SK-N-SH (cell line): ENCODE measurements at regions not wholly inside any gene's neighbourhood (a gene's known extent, or its start where the extent isn't known, plus 50 kb on each side); places are given as distances from the start of the nearest gene placed in this dataset.

ENCODE experiments used
- CTCF ChIA-PET: fragments of 300-600, 350-600 bp; formaldehyde crosslinking; extraction: SDS; loops from one replicate; lab custom pipeline; 2021; lab: Yijun Ruan, JAX
- POLR2A ChIA-PET: fragments of 350-600 bp; sonication (Branson Sonifier 250); formaldehyde crosslinking; extraction: SDS; loops from one replicate; lab custom pipeline; 2020; ENCODE audit warnings: antibody characterized with exemption, inconsistent platforms; lab: Yijun Ruan, JAX
- DNase-seq: peaks from one replicate; pipeline ENCODE4 v3.0.0; 2012
- H2AFZ ChIP-seq: fragments of 200-600 bp; sonication (generic); 2 replicates; pipeline ENCODE4 v1.8.1; 2016; ENCODE audit warnings: antibody characterized with exemption, mild to moderate bottlenecking, low read depth
- H3F3A ChIP-seq: fragments of 200-600 bp; sonication (generic); replicated peaks from 2 replicates; pipeline ENCODE3; 2016; ENCODE audit warnings: antibody characterized with exemption, mild to moderate bottlenecking; ENCODE audit not compliant: insufficient read depth
- H3K27ac ChIP-seq, 2 experiments: fragments of 200-500 bp in 1 of 2; fragments of 200-600 bp in 1 of 2; sonication (Bioruptor generic) in 1 of 2; sonication (generic), shearing (Covaris generic) in 1 of 2; 2 replicates each; pipeline versions ENCODE4 v1.5.1 to v1.6.1; 2014 to 2016; ENCODE audit warnings: low read depth in 2 of 2, inconsistent platforms in 1 of 2, low read length in 1 of 2, mild to moderate bottlenecking in 1 of 2, mixed read lengths in 1 of 2
- H3K27me3 ChIP-seq: fragments of 200-600 bp; sonication (generic), shearing (Covaris generic); 2 replicates; pipeline ENCODE4 v1.6.1; 2016; ENCODE audit warnings: mixed run types; ENCODE audit not compliant: insufficient read depth
- H3K36me3 ChIP-seq, 2 experiments: fragments of 200-500 bp in 1 of 2; fragments of 200-600 bp in 1 of 2; sonication (Bioruptor generic) in 1 of 2; sonication (generic) in 1 of 2; replicated peaks in 1 of 2; 2 replicates each; pipeline versions ENCODE3 to v1.5.1; 2014 to 2016; ENCODE audit warnings: low read length in 1 of 2, mild to moderate bottlenecking in 1 of 2; ENCODE audit not compliant: insufficient read depth in 2 of 2, control insufficient read depth in 1 of 2
- H3K4me1 ChIP-seq, 2 experiments: fragments of 200-500 bp in 1 of 2; fragments of 200-600 bp in 1 of 2; sonication (Bioruptor generic) in 1 of 2; sonication (generic), shearing (Covaris generic) in 1 of 2; 2 replicates each; pipeline versions ENCODE4 v1.5.1 to v1.6.1; 2014 to 2016; ENCODE audit warnings: low read depth in 1 of 2, low read length in 1 of 2, mixed run types in 1 of 2; ENCODE audit not compliant: insufficient read depth in 2 of 2, control insufficient read depth in 1 of 2
- H3K4me2 ChIP-seq: fragments of 200-600 bp; sonication (generic), shearing (Covaris generic); 2 replicates; pipeline ENCODE4 v1.6.1; 2017; ENCODE audit warnings: mixed run types
- H3K4me3 ChIP-seq, 2 experiments: fragments of 200-500 bp in 1 of 2; fragments of 200-600 bp in 1 of 2; sonication (Bioruptor generic) in 1 of 2; sonication (generic), shearing (Covaris generic) in 1 of 2; 2 replicates each; pipeline versions ENCODE4 v1.5.1 to v1.8.1; 2014 to 2016; ENCODE audit warnings: low read depth in 2 of 2, inconsistent platforms in 1 of 2, low read length in 1 of 2, mild to moderate bottlenecking in 1 of 2, mixed read lengths in 1 of 2, moderate library complexity in 1 of 2
- H3K79me2 ChIP-seq: fragments of 200-600 bp; sonication (generic); 2 replicates; pipeline ENCODE4 v1.8.1; 2017; ENCODE audit warnings: mild to moderate bottlenecking; ENCODE audit not compliant: insufficient read depth
- H3K9ac ChIP-seq: fragments of 200-600 bp; sonication (generic); 2 replicates; pipeline ENCODE4 v1.6.1; 2017; ENCODE audit warnings: mixed run types
- H3K9me2 ChIP-seq: fragments of 200-600 bp; sonication (generic); 2 replicates; pipeline ENCODE4 v1.6.1; 2017; ENCODE audit warnings: mixed run types
- H3K9me3 ChIP-seq: fragments of 200-600 bp; sonication (generic); 2 replicates; pipeline ENCODE4 v1.6.1; 2017; ENCODE audit warnings: mixed run types, mild to moderate bottlenecking, moderate library complexity
- H4K20me1 ChIP-seq: fragments of 200-600 bp; sonication (generic); 2 replicates; pipeline ENCODE4 v1.6.1; 2017; ENCODE audit warnings: mild to moderate bottlenecking, mixed run types; ENCODE audit not compliant: insufficient read depth
- CHD2 ChIP-seq: fragments of 150-350 bp; IDR thresholded peaks from 2 replicates; pipeline ENCODE4 v1.6.1; 2018; ENCODE audit warnings: low read length; ENCODE audit not compliant: partially characterized antibody
- CTCF ChIP-seq: fragments of 200-600 bp; sonication (generic); IDR thresholded peaks from 2 replicates; pipeline ENCODE4 v1.6.1; 2017; ENCODE audit warnings: antibody characterized with exemption, mild to moderate bottlenecking, moderate library complexity
- ELF1 ChIP-seq: IDR thresholded peaks from 2 replicates; pipeline ENCODE4 v1.4.0; 2012
- EZH2phosphoT487 ChIP-seq: fragments of 200-600 bp; sonication (generic); IDR thresholded peaks from 2 replicates; pipeline ENCODE4 v1.6.1; 2017; ENCODE audit warnings: low read depth, mixed run types, mild to moderate bottlenecking, antibody characterized with exemption, moderate library complexity, borderline replicate concordance
- FOXJ3 ChIP-seq: sonication (generic); formaldehyde crosslinking; IDR thresholded peaks from 2 replicates; pipeline ENCODE4 v1.5.1; 2020; ENCODE audit warnings: mild to moderate bottlenecking, missing genetic modification reagents
- GABPA ChIP-seq: IDR thresholded peaks from 2 replicates; pipeline ENCODE4 v1.4.0; 2012; ENCODE audit warnings: low read depth, mild to moderate bottlenecking
- MAX ChIP-seq: IDR thresholded peaks from 2 replicates; pipeline ENCODE4 v1.4.0; 2012; ENCODE audit warnings: low read depth
- MEF2A ChIP-seq: IDR thresholded peaks from 2 replicates; pipeline ENCODE4 v1.4.0; 2012; ENCODE audit warnings: low read depth, borderline replicate concordance
- MXI1 ChIP-seq: IDR thresholded peaks from 2 replicates; pipeline ENCODE4 v1.6.1; 2012; ENCODE audit warnings: mild to moderate bottlenecking, low read depth, low read length, improper control_type of control experiment
- RAD21 ChIP-seq: IDR thresholded peaks from 2 replicates; pipeline ENCODE4 v1.6.1; 2012; ENCODE audit warnings: mild to moderate bottlenecking, low read length
- RCOR1 ChIP-seq: fragments of 150-350 bp; IDR thresholded peaks from 2 replicates; pipeline ENCODE4 v1.6.1; 2017; ENCODE audit warnings: antibody characterized with exemption, low read length
- RFX5 ChIP-seq: IDR thresholded peaks from 2 replicates; pipeline ENCODE4 v1.6.1; 2012; ENCODE audit warnings: mild to moderate bottlenecking, improper control_type of control experiment, low read length
- SMC3 ChIP-seq: IDR thresholded peaks from 2 replicates; pipeline ENCODE4 v1.6.1; 2012; ENCODE audit warnings: low read depth, low read length, improper control_type of control experiment
- TAF1 ChIP-seq: IDR thresholded peaks from 2 replicates; pipeline ENCODE4 v1.6.1; 2012; ENCODE audit warnings: low read depth, mild to moderate bottlenecking, low read length, moderate library complexity, borderline replicate concordance
- USF1 ChIP-seq: IDR thresholded peaks from 2 replicates; pipeline ENCODE4 v1.4.0; 2012; ENCODE audit warnings: low read depth, borderline replicate concordance
- ZBTB33 ChIP-seq: IDR thresholded peaks from 2 replicates; pipeline ENCODE4 v1.4.0; 2012; ENCODE audit warnings: low read depth, borderline replicate concordance
- WGBS: methylation state at CpG from one replicate; pipeline ENCODE4 v1.1.6; 2017; ENCODE audit warnings: low lambda C conversion rate; 5-methylcytosine and 5-hydroxymethylcytosine counted together

- TF ChIP-seq RFX5 (no peak), FOXJ3 (CRISPR knock-in tag) (no peak), ZBTB33 (no peak), MXI1 (no peak), RCOR1 (no peak), ELF1 (no peak), SMC3 (no peak), CTCF (no peak), MAX (no peak), USF1 (no peak), GABPA (no peak), TAF1 (no peak)
- TF ChIP-seq, all 33 proteins: peak for 0
- CTCF ChIA-PET: no interaction called here
- Histone ChIP-seq H3K9me2 (no peaks in the 10 kb centered on the region), H3K4me1 (no peaks in the 10 kb centered on the region), H3F3A (peaks cover 3% of the 10 kb centered on the region), H4K20me1 (no peaks in the 10 kb centered on the region), H3K36me3 (no peaks in the 10 kb centered on the region), H3K27ac (no peak overlapping the region), H3K9me3 (no peaks in the 10 kb centered on the region), H3K79me2 (no peaks in the 10 kb centered on the region), H3K9ac (no peak overlapping the region), H3K27me3 (no peaks in the 10 kb centered on the region), H3K4me2 (no peak overlapping the region), H3K4me3 (no peak overlapping the region), H2AFZ (no peak overlapping the region)
- no peak for DNase-seq
- WGBS: 78% methylated on average over 4 of the region's 4 CpGs
- POLR2A ChIA-PET: no interaction called here
Observed at GRCh38 chr16:64409783-64410210, 712.1 kb downstream of the CDH11 start.

GRCh38 chr16:64408699-64409098, 713.2 kb downstream of the CDH11 start:
- POLR2A ChIA-PET: no interaction called here

More at GRCh38 chr16:64408699-64409098, 713.2 kb downstream of the CDH11 start:
- 63% methylated on average over 1 of the region's 1 CpG for WGBS
- TF ChIP-seq SMC3 (no peak), MEF2A (no peak), RFX5 (no peak), CHD2 (no peak), RAD21 (no peak), EZH2phosphoT487 (no peak)
- no peaks in the 10 kb centered on the region for H3K79me2 ChIP-seq
- no peaks in the 10 kb centered on the region for H4K20me1 ChIP-seq
- H3K9me2 ChIP-seq: no peaks in the 10 kb centered on the region
- no peak overlapping the region for H3K4me2 ChIP-seq
- no peaks in the 10 kb centered on the region for H3K27me3 ChIP-seq
- no peaks in the 10 kb centered on the region for H3K4me1 ChIP-seq
- no peak for DNase-seq
- CTCF ChIA-PET: no interaction called here
- H2AFZ ChIP-seq: no peak overlapping the region
- H3K9ac ChIP-seq: no peak overlapping the region
- H3F3A ChIP-seq: peaks cover 3% of the 10 kb centered on the region
- no peaks in the 10 kb centered on the region for H3K36me3 ChIP-seq
- H3K9me3 ChIP-seq: no peaks in the 10 kb centered on the region
- H3K27ac ChIP-seq: no peak overlapping the region
- 0 out of 4 replicates have a peak overlapping the region, but pooled peaks of 1 of the 2 experiments have one; percentile 17 for H3K4me3 ChIP-seq
